Renal cortex interstitium (tissue), 11 donors: ENCODE measurements at regions not wholly inside any gene's neighbourhood (a gene's known extent, or its start where the extent isn't known, plus 50 kb on each side); places are given as distances from the start of the nearest gene placed in this dataset.

Experiments used
- DNase-seq, 11 donors: peaks; one replicate each; pipeline ENCODE4 v3.0.0-alpha.2; 2013; ENCODE audit warnings: low read depth in 9 of 11, low spot score in 4 of 11; ENCODE audit errors: extremely low read depth in 1 of 11

GRCh38 chr4:167290678-167291077 lies 56.4 kb upstream of the SPOCK3 start:
- peak in 3 of 11 donors; percentile 0 to 1 (median 1) for DNase-seq

GRCh38 chr4:167308876-167309275 lies 74.6 kb upstream of the SPOCK3 start:
- no peak for DNase-seq

- no peak for DNase-seq
Measured at GRCh38 chr4:167321299-167321698, 87.0 kb upstream of the SPOCK3 start.

GRCh38 chr4:167339781-167340180 lies 105.5 kb upstream of the SPOCK3 start:
- DNase-seq = no peak

GRCh38 chr4:167359711-167360110 lies 125.4 kb upstream of the SPOCK3 start:
- no peak for DNase-seq

GRCh38 chr4:167379076-167379835 lies 145.0 kb upstream of the SPOCK3 start:
- DNase-seq = no peak

- no peak for DNase-seq
Measured at GRCh38 chr4:167380964-167381363, 146.7 kb upstream of the SPOCK3 start.

- DNase-seq = peak in 2 of 11 donors; percentile 1 to 2
Measured at GRCh38 chr4:167383291-167383690, 149.0 kb upstream of the SPOCK3 start.

- DNase-seq = no peak
Measured at GRCh38 chr4:167397586-167397985, 163.3 kb upstream of the SPOCK3 start.

GRCh38 chr4:167399201-167399600 lies 164.9 kb upstream of the SPOCK3 start:
- DNase-seq = no peak

GRCh38 chr4:167406181-167406580 lies 171.9 kb upstream of the SPOCK3 start:
- DNase-seq = no peak

GRCh38 chr4:167415461-167415860 lies 181.2 kb upstream of the SPOCK3 start:
- DNase-seq = no peak

- DNase-seq = no peak
Measured at GRCh38 chr4:167419468-167420140, 185.3 kb upstream of the SPOCK3 start.

GRCh38 chr4:167421201-167421600 lies 186.9 kb upstream of the SPOCK3 start:
- peak in 1 of 11 donors; percentile 4 for DNase-seq

- DNase-seq = peak in 3 of 11 donors; percentile 7 to 20 (median 16)
Measured at GRCh38 chr4:167424341-167425256, 190.3 kb upstream of the SPOCK3 start.

GRCh38 chr4:167428156-167428555 lies 193.9 kb upstream of the SPOCK3 start:
- peak in 6 of 11 donors; percentile 5 to 20 (median 10) for DNase-seq

GRCh38 chr4:167431371-167431770 lies 197.1 kb upstream of the SPOCK3 start:
- no peak for DNase-seq

- DNase-seq = no peak
Measured at GRCh38 chr4:167435786-167436185, 201.5 kb upstream of the SPOCK3 start.

GRCh38 chr4:167443841-167444240 lies 209.5 kb upstream of the SPOCK3 start:
- no peak for DNase-seq
